ENCODE measurements at regions not wholly inside any gene's neighbourhood (a gene's known extent, or its start where the extent isn't known, plus 50 kb on each side); places are given as distances from the start of the nearest gene placed in this dataset.

DNA sequence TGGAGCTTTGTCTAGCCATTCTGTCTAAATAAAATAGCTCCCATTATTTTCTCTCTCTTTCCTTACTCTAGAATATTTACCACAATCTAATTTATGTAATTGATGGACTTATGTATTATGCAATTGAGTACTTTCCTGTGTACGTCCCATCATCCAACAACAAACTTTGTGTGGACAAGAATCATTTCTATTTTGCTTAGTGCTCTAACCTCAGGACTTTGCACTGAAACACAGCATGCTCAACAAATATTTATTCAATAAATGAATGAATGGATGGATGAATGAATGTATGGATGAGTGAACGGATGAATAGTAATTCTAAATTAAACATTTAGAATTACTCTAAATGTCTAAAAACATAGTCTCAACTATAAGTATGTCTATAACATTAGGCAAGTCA lies 115.2 kb upstream of the RORA start:
- TF ChIP-seq POLR2AphosphoS5 (IDR thresholded peaks at IDR 0.05) = no peak
- TF ChIP-seq POLR2A (IDR thresholded peaks at IDR 0.05) = no peak
- TF ChIP-seq, protein P1, sequence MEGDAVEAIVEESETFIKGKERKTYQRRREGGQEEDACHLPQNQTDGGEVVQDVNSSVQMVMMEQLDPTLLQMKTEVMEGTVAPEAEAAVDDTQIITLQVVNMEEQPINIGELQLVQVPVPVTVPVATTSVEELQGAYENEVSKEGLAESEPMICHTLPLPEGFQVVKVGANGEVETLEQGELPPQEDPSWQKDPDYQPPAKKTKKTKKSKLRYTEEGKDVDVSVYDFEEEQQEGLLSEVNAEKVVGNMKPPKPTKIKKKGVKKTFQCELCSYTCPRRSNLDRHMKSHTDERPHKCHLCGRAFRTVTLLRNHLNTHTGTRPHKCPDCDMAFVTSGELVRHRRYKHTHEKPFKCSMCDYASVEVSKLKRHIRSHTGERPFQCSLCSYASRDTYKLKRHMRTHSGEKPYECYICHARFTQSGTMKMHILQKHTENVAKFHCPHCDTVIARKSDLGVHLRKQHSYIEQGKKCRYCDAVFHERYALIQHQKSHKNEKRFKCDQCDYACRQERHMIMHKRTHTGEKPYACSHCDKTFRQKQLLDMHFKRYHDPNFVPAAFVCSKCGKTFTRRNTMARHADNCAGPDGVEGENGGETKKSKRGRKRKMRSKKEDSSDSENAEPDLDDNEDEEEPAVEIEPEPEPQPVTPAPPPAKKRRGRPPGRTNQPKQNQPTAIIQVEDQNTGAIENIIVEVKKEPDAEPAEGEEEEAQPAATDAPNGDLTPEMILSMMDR (IDR thresholded peaks at IDR 0.05) = no peak
